Adrenal gland (tissue), 5 donors: ENCODE measurements at regions not wholly inside any gene's neighbourhood (a gene's known extent, or its start where the extent isn't known, plus 50 kb on each side); places are given as distances from the start of the nearest gene placed in this dataset.

Source experiments
- CTCF ChIP-seq, 6 experiments: fragments of 450-650 bp in 4 of 6; fragments of 200-600 bp in 2 of 6; sonication (generic) in 1 of 6; IDR thresholded peaks; 1 replicate in 5 of 6; 2 replicates in 1 of 6; pipeline versions ENCODE4 v1.5.1 to v1.8.0; 2016 to 2021; ENCODE audit warnings: antibody characterized with exemption in 6 of 6, mild to moderate bottlenecking in 2 of 6, moderate library complexity in 1 of 6
- POLR2A ChIP-seq, 2 donors: fragments of 450-650 bp; IDR thresholded peaks; one replicate each; pipeline ENCODE4 v1.6.1; 2017; ENCODE audit warnings: antibody characterized with exemption in 2 of 2, mild to moderate bottlenecking in 2 of 2, moderate library complexity in 1 of 2
- donor health status: DM: no; HTN: no; CAD: no.

DNA sequence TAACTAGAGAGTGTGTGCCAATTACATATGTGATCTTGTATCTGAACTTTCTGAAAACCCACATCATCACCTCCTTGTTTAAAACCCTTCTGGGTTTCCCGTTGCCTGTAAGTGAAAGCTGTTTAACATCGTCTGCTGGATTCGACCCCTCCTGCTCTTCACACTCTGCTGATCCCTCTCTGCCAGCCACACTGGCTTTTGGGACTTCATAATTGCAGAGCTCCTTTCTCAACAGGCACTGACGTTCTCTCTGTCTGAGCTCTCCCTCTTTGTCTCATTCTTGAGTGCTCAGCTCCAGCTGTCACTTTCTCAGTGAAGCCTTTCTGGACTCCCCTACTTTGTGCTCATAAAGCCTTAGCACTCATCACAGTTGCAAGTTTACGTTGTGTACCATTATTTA lies 153.9 kb downstream of the CEP135 start:
- no peak for TF ChIP-seq CTCF (IDR thresholded peaks at IDR 0.05)
- TF ChIP-seq POLR2A (IDR thresholded peaks at IDR 0.05) = no peak
